SK-N-SH treated with all-trans-retinoic acid at 6 μM for 48 hours (cell line): ENCODE measurements at regions not wholly inside any gene's neighbourhood (a gene's known extent, or its start where the extent isn't known, plus 50 kb on each side); places are given as distances from the start of the nearest gene placed in this dataset.
"Not testable (repeated sequence)": the region's sequence is repeated elsewhere in the genome, so short reads cannot be mapped to it uniquely, and the experiment has no call there.

Source experiments
- ATAC-seq: fragments of 200-7000 bp; cut with Tn5 transposase; 3 replicates; pipeline ENCODE4 v1.9.1; 2020; ENCODE audit warnings: mild to moderate bottlenecking, moderate library complexity
- ARNTL ChIP-seq: fragments of 450-650 bp; formaldehyde crosslinking; IDR thresholded peaks from 2 replicates; pipeline ENCODE4 v1.5.0; 2020; ENCODE audit warnings: low read depth, mild to moderate bottlenecking, moderate library complexity, borderline replicate concordance
- BACH2 ChIP-seq: fragments of 250-450 bp; sonication (Bioruptor Pico); IDR thresholded peaks from 2 replicates; pipeline ENCODE4 v1.9.0; 2021; ENCODE audit warnings: mild to moderate bottlenecking, borderline replicate concordance
- CSDC2 ChIP-seq: fragments of 250-450 bp; sonication (Bioruptor Pico); IDR thresholded peaks from 2 replicates; pipeline ENCODE4 v1.5.0; 2020; ENCODE audit warnings: mild to moderate bottlenecking, moderate library complexity
- ESRRG ChIP-seq: fragments of 250-450 bp; sonication (Bioruptor Pico); IDR thresholded peaks from 2 replicates; pipeline ENCODE4 v1.6.1; 2021; ENCODE audit warnings: mild to moderate bottlenecking
- GLIS3 ChIP-seq: fragments of 250-450 bp; sonication (Bioruptor Pico); IDR thresholded peaks from 2 replicates; pipeline ENCODE4 v1.5.0; 2020; ENCODE audit warnings: mild to moderate bottlenecking, moderate library complexity
- ISL1 ChIP-seq: fragments of 250-450 bp; sonication (Bioruptor Pico); IDR thresholded peaks from 2 replicates; pipeline ENCODE4 v2.1.2; 2022; ENCODE audit warnings: mild to moderate bottlenecking, moderate library complexity
- OSR1 ChIP-seq: fragments of 250-450 bp; sonication (Bioruptor Pico); IDR thresholded peaks from 2 replicates; pipeline ENCODE4 v1.8.0; 2022; ENCODE audit warnings: moderate library complexity, mild to moderate bottlenecking, inconsistent platforms
- PATZ1 ChIP-seq: fragments of 250-450 bp; sonication (Bioruptor Pico); IDR thresholded peaks from 2 replicates; pipeline ENCODE4 v1.8.0; 2020; ENCODE audit warnings: mild to moderate bottlenecking, moderate library complexity, borderline replicate concordance
- POU6F1 ChIP-seq: fragments of 250-450 bp; sonication (Bioruptor Pico); IDR thresholded peaks from 2 replicates; pipeline ENCODE4 v1.8.0; 2021; ENCODE audit warnings: low read depth, mild to moderate bottlenecking, moderate library complexity, borderline replicate concordance
- PPARA ChIP-seq: fragments of 250-450 bp; sonication (Bioruptor Pico); IDR thresholded peaks from 2 replicates; pipeline ENCODE4 v1.5.0; 2020; ENCODE audit warnings: mild to moderate bottlenecking, borderline replicate concordance
- RARB ChIP-seq: fragments of 250-450 bp; sonication (Bioruptor Pico); IDR thresholded peaks from 2 replicates; pipeline ENCODE4 v1.8.0; 2021; ENCODE audit warnings: mild to moderate bottlenecking, moderate library complexity
- SNAI2 ChIP-seq: fragments of 250-450 bp; sonication (Bioruptor Pico); IDR thresholded peaks from 2 replicates; pipeline ENCODE4 v1.5.0; 2020; ENCODE audit warnings: mild to moderate bottlenecking, moderate library complexity
- TSHZ2 ChIP-seq: fragments of 250-450 bp; sonication (Bioruptor Pico); IDR thresholded peaks from 2 replicates; pipeline ENCODE4 v1.5.0; 2020; ENCODE audit warnings: mild to moderate bottlenecking, moderate library complexity
- ZC3H10 ChIP-seq: fragments of 250-450 bp; sonication (Bioruptor Pico); IDR thresholded peaks from 2 replicates; pipeline ENCODE4 v1.5.1; 2021; ENCODE audit warnings: mild to moderate bottlenecking, moderate library complexity
- ZFP3 ChIP-seq: fragments of 250-450 bp; sonication (Bioruptor Pico); IDR thresholded peaks from 2 replicates; pipeline ENCODE4 v1.5.0; 2020; ENCODE audit warnings: mild to moderate bottlenecking, moderate library complexity
- ZFP30 ChIP-seq: fragments of 450-650 bp; formaldehyde crosslinking; IDR thresholded peaks from 2 replicates; pipeline ENCODE4 v1.5.0; 2022; ENCODE audit warnings: mild to moderate bottlenecking, moderate library complexity
- ZNF565 ChIP-seq: fragments of 450-650 bp; formaldehyde crosslinking; conservative IDR thresholded peaks from 2 replicates; pipeline ENCODE4 v1.5.0; 2020; ENCODE audit warnings: low read depth, mild to moderate bottlenecking, moderate library complexity
- ZNF70 ChIP-seq: fragments of 450-650 bp; formaldehyde crosslinking; IDR thresholded peaks from 2 replicates; pipeline ENCODE4 v1.5.0; 2020; ENCODE audit warnings: mild to moderate bottlenecking, moderate library complexity
- ZNF8 ChIP-seq: fragments of 450-650 bp; formaldehyde crosslinking; IDR thresholded peaks from 2 replicates; pipeline ENCODE4 v1.5.0; 2020; ENCODE audit warnings: mild to moderate bottlenecking, moderate library complexity
- TF ChIP-seq, protein P1 (sequence below): fragments of 250-450 bp; sonication (Bioruptor Pico); IDR thresholded peaks from 2 replicates; pipeline ENCODE4 v1.5.1; 2021; ENCODE audit warnings: mild to moderate bottlenecking, moderate library complexity
- TF ChIP-seq, protein P2 (sequence below): fragments of 250-450 bp; sonication (Bioruptor Pico); IDR thresholded peaks from 2 replicates; pipeline ENCODE4 v1.5.1; 2020; ENCODE audit warnings: low read depth, mild to moderate bottlenecking, moderate library complexity

DNA sequence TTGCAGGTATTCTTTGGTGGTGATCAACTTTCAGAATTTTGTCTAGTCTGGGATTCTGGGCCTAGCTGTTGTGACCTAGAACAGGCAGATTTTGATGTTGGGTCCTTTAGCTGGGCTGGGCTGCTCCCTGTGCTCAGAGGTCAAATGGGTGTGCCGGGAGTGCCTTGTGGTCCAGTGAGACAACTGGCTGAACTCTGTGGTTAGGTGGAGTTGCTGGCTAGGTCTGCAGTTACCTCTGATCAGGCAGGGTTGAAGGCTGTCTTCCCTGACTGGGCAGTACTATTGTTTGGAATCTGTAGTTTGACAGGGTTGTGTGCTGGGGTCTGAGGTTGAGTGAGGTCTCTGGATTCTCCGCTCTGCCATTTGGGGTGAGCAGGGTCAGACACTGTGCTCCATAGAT lies 599.3 kb downstream of the RAPGEF2 start:
- ATAC-seq = no peak
- TF ChIP-seq ISL1 (CRISPR knock-in tag) (no peak), RARB (CRISPR knock-in tag) (no peak), ZFP30 (CRISPR knock-in tag) (no peak)

DNA sequence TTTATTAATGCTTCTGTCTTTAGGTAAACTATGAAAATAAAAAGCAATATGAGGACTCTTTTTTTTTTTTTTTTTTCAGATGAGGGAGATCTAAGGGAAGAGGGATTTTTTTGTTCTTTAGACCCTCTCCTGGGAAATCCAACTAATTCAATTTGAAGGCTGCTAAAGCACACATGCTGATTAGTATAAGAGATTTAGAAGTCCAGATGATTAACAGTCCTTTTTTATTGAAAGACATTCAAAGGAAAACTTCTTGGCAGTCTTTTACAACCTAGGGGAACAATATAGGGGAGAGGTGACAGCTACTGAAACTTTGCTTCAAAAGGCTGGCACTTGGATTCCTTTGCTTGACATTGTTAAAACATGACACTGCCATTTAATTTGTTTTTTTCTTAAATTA lies 602.5 kb downstream of the RAPGEF2 start:
- TF ChIP-seq, protein P1, sequence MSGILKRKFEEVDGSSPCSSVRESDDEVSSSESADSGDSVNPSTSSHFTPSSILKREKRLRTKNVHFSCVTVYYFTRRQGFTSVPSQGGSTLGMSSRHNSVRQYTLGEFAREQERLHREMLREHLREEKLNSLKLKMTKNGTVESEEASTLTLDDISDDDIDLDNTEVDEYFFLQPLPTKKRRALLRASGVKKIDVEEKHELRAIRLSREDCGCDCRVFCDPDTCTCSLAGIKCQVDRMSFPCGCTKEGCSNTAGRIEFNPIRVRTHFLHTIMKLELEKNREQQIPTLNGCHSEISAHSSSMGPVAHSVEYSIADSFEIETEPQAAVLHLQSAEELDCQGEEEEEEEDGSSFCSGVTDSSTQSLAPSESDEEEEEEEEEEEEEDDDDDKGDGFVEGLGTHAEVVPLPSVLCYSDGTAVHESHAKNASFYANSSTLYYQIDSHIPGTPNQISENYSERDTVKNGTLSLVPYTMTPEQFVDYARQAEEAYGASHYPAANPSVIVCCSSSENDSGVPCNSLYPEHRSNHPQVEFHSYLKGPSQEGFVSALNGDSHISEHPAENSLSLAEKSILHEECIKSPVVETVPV (CRISPR knock-in tag) = no peak
- TF ChIP-seq POU6F1 (no peak), ZFP3 (no peak), GLIS3 (CRISPR knock-in tag) (no peak), ISL1 (CRISPR knock-in tag) (no peak)
- ATAC-seq = no peak

DNA sequence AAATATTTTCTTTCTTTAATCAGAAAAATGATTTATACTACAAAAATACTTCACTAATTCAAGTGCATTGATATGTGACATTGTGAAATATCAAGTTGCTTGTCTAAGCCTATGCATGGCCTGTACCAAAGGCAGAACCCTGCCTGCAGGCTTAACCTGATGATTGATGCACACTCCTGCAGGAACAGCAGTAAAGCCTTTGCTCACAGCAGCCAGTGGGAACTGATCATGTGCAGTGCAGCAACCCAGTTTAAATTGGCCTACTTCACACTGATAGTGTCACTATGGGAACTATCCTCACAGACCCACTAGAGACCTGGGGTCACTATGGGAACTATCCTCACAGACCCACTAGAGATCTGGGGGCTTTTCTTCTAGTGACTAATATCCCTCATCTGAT lies 603.8 kb downstream of the RAPGEF2 start:
- TF ChIP-seq ZNF8 (no peak), ZNF565 (CRISPR knock-in tag) (no peak), RARB (CRISPR knock-in tag) (no peak), SNAI2 (CRISPR knock-in tag) (no peak), ARNTL (no peak), ZNF70 (CRISPR knock-in tag) (no peak), BACH2 (CRISPR knock-in tag) (no peak), ZC3H10 (CRISPR knock-in tag) (no peak), ESRRG (CRISPR knock-in tag) (no peak), POU6F1 (no peak), ISL1 (CRISPR knock-in tag) (no peak), ZFP30 (CRISPR knock-in tag) (no peak), OSR1 (CRISPR knock-in tag) (no peak), PATZ1 (CRISPR knock-in tag) (no peak), CSDC2 (CRISPR knock-in tag) (no peak), TSHZ2 (CRISPR knock-in tag) (no peak), GLIS3 (CRISPR knock-in tag) (no peak), PPARA (no peak)
- TF ChIP-seq, protein P2, sequence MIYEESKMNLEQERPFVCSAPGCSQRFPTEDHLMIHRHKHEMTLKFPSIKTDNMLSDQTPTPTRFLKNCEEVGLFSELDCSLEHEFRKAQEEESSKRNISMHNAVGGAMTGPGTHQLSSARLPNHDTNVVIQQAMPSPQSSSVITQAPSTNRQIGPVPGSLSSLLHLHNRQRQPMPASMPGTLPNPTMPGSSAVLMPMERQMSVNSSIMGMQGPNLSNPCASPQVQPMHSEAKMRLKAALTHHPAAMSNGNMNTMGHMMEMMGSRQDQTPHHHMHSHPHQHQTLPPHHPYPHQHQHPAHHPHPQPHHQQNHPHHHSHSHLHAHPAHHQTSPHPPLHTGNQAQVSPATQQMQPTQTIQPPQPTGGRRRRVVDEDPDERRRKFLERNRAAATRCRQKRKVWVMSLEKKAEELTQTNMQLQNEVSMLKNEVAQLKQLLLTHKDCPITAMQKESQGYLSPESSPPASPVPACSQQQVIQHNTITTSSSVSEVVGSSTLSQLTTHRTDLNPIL (CRISPR knock-in tag) = no peak
- ATAC-seq = no peak

GRCh38 chr4:159715180-159715579 lies 612.3 kb downstream of the RAPGEF2 start:
- ATAC-seq = not testable (repeated sequence)
